ENCODE measurements at regions not wholly inside any gene's neighbourhood (a gene's known extent, or its start where the extent isn't known, plus 50 kb on each side); places are given as distances from the start of the nearest gene placed in this dataset.

DNA sequence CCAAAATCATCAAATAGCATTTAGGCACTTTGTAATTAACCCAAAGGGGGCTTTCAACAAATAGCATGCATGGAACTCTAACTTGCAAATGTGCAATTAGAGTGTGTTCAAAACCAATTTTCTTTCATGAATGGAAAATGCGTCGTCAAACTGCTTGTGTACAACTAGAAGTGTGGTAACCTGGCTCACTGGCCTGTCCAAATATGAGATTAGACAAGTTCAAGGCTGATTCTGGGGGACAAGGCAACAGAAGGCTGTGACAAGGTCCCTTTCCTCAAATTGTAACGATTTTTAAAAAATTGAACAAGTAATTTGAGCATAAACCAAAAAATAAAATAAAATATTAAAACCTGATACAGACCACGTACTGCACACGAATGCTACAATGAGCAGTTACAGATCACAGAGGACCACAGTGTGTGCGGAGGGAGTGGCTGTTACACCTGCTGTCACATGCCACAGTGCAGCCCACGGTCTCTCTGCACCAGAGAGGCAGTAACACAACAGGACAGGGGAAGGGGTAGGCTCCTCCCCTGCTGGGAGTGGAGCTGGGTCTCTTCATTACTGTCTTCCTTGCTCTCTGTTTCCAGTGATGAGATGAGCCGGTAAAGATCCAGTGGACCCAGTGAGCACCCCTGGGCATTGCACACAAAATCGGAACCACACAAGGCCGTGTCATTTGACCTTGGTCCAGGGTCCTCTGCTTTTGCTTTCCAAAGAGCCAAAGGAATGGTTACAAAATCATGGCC, 252.2 kb upstream of the PDE10A start:
- Histone ChIP-seq H2AFZ (ENCODE audit: insufficient read depth, low read depth, low read length, poor library complexity, severe bottlenecking) (no peak overlapping the region), H3K4me1 (ENCODE audit: control insufficient read depth in 1 of 2, insufficient read depth in 2 of 2, low read length in 2 of 2) (no peaks in the 10 kb centered on the region), H3K9ac (ENCODE audit: insufficient read depth, low read length, poor library complexity, severe bottlenecking) (no peak overlapping the region), H3K4me3 (replicated peaks in 1 of 3; ENCODE audit: low read depth in 2 of 3, low read length in 3 of 3) (no peak overlapping the region), H4K20me1 (ENCODE audit: insufficient read depth, low read length) (no peaks in the 10 kb centered on the region), H3K27ac (ENCODE audit: low read depth in 1 of 2, low read length in 2 of 2) (no peak overlapping the region), H3K79me2 (ENCODE audit: insufficient read depth, low read length) (no peaks in the 10 kb centered on the region), H3K36me3 (replicated peaks in 1 of 2; ENCODE audit: control insufficient read depth in 1 of 2, insufficient read depth in 2 of 2, low read length in 2 of 2) (no peaks in the 10 kb centered on the region), H3K4me2 (replicated peaks; ENCODE audit: extremely low read depth, low read length, poor library complexity, severe bottlenecking) (no peak overlapping the region), H3K27me3 (ENCODE audit: control insufficient read depth in 2 of 2, insufficient read depth in 2 of 2, low read length in 2 of 2) (no peaks in the 10 kb centered on the region), H3K9me3 (replicated peaks in 1 of 2; ENCODE audit: control insufficient read depth in 1 of 2, insufficient read depth in 1 of 2, low read length in 2 of 2) (no peaks in the 10 kb centered on the region)
- intact Hi-C loops (cut with micrococcal nuclease): no loop called here
- H3K4me1 Mint-ChIP-seq: no peaks in the 10 kb centered on the region
- H3K9me3 Mint-ChIP-seq: peaks cover 0 to 3% (median 0%) of the 10 kb centered on the region in 7 donors
- no peaks in the 10 kb centered on the region for H3K27me3 Mint-ChIP-seq (ENCODE audit: low read depth in 3 of 3)
- no peaks in the 10 kb centered on the region for H3K36me3 Mint-ChIP-seq
- H3K4me3 Mint-ChIP-seq: no peak overlapping the region
- no peak overlapping the region for H3K27ac Mint-ChIP-seq
- DNase-seq: no peak
- TF ChIP-seq, protein P1, sequence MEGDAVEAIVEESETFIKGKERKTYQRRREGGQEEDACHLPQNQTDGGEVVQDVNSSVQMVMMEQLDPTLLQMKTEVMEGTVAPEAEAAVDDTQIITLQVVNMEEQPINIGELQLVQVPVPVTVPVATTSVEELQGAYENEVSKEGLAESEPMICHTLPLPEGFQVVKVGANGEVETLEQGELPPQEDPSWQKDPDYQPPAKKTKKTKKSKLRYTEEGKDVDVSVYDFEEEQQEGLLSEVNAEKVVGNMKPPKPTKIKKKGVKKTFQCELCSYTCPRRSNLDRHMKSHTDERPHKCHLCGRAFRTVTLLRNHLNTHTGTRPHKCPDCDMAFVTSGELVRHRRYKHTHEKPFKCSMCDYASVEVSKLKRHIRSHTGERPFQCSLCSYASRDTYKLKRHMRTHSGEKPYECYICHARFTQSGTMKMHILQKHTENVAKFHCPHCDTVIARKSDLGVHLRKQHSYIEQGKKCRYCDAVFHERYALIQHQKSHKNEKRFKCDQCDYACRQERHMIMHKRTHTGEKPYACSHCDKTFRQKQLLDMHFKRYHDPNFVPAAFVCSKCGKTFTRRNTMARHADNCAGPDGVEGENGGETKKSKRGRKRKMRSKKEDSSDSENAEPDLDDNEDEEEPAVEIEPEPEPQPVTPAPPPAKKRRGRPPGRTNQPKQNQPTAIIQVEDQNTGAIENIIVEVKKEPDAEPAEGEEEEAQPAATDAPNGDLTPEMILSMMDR (IDR thresholded peaks at IDR 0.05): no peak
- WGBS (ENCODE audit: insufficient coverage): 90% methylated on average over 8 of the region's 10 CpGs

DNA sequence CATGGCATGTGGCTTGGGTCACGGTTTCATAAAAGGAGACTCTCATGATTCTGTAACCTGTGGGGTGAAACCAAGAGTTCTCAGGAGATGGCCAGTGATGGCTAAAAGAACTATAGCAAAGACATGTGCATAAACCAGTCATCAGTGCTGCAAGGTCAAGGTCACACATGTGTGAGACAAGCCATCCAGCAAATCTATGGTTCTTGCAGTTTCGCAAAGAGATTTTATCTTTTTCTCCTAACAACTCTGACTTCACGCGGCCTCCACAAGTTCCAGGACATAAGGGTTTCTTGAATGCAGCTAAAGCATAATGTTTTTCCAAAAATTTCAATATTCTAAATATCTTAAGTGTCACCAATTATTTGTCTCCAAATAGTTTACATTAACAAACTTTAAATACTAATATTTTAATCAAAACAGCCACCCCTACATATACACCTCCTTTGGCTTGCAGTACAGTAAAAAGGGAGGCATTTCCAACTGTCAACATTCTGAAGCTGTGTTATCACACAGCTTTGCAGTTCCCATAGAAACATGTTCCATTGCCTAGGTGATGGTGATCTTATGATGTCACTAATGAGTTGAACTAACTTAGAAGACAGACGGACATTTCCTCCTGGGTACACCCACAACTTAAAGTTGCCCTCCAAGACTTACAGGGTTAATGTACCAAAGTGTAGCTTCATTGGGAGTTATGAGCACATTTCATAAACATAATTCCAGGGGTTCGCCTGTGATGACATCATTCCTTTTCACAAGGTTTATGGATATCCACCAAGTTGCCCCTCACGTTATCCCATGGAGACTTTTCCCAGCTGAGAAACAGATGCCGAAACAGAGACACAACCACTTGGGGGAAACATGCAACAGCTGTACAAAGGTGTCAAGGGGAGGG, 250.9 kb upstream of the PDE10A start:
- 100% methylated on average over 3 of the region's 8 CpGs for WGBS (ENCODE audit: insufficient coverage)
- no peaks in the 10 kb centered on the region for H3K79me2 ChIP-seq (ENCODE audit: insufficient read depth, low read length)
- Mint-ChIP-seq H3K27me3 (ENCODE audit: low read depth in 3 of 3) (peaks cover 0 to 2% (median 0%) of the 10 kb centered on the region in 3 donors), H3K36me3 (no peaks in the 10 kb centered on the region), H3K4me3 (no peak overlapping the region), H3K4me1 (no peaks in the 10 kb centered on the region), H3K9me3 (peaks cover 0 to 3% (median 0%) of the 10 kb centered on the region in 7 donors), H3K27ac (no peak overlapping the region)
- no peaks in the 10 kb centered on the region for H3K36me3 ChIP-seq (replicated peaks in 1 of 2; ENCODE audit: control insufficient read depth in 1 of 2, insufficient read depth in 2 of 2, low read length in 2 of 2)
- H3K4me2 ChIP-seq (replicated peaks; ENCODE audit: extremely low read depth, low read length, poor library complexity, severe bottlenecking): no peak overlapping the region
- no peaks in the 10 kb centered on the region for H3K9me3 ChIP-seq (replicated peaks in 1 of 2; ENCODE audit: control insufficient read depth in 1 of 2, insufficient read depth in 1 of 2, low read length in 2 of 2)
- intact Hi-C loops (cut with micrococcal nuclease): no loop called here
- H3K4me1 ChIP-seq (ENCODE audit: control insufficient read depth in 1 of 2, insufficient read depth in 2 of 2, low read length in 2 of 2): no peaks in the 10 kb centered on the region
- no peaks in the 10 kb centered on the region for H4K20me1 ChIP-seq (ENCODE audit: insufficient read depth, low read length)
- H3K4me3 ChIP-seq (replicated peaks in 1 of 3; ENCODE audit: low read depth in 2 of 3, low read length in 3 of 3): no peak overlapping the region
- H2AFZ ChIP-seq (ENCODE audit: insufficient read depth, low read depth, low read length, poor library complexity, severe bottlenecking): no peak overlapping the region
- TF ChIP-seq, protein P1 (IDR thresholded peaks at IDR 0.05): no peak
- no peak overlapping the region for H3K9ac ChIP-seq (ENCODE audit: insufficient read depth, low read length, poor library complexity, severe bottlenecking)
- H3K27ac ChIP-seq (ENCODE audit: low read depth in 1 of 2, low read length in 2 of 2): no peak overlapping the region
- DNase-seq: no peak
- H3K27me3 ChIP-seq (ENCODE audit: control insufficient read depth in 2 of 2, insufficient read depth in 2 of 2, low read length in 2 of 2): no peaks in the 10 kb centered on the region
